HS-5 (cell line): ENCODE measurements at regions not wholly inside any gene's neighbourhood (a gene's known extent, or its start where the extent isn't known, plus 50 kb on each side); places are given as distances from the start of the nearest gene placed in this dataset.
"Not testable (repeated sequence)": the region's sequence is repeated elsewhere in the genome, so short reads cannot be mapped to it uniquely, and the experiment has no call there.

ENCODE experiments used
- DNase-seq: peaks from one replicate; pipeline ENCODE4 v3.0.0-alpha.2; 2012; ENCODE audit warnings: low read depth

- not testable (repeated sequence) for DNase-seq
Measured at GRCh38 chr6:141969768-141970415, 162.8 kb upstream of the GJE1 start.

GRCh38 chr6:141969201-141969600, 163.5 kb upstream of the GJE1 start:
- no peak for DNase-seq

GRCh38 chr6:141968632-141969031, 164.1 kb upstream of the GJE1 start:
- no peak for DNase-seq

- DNase-seq = no peak
Measured at GRCh38 chr6:141965016-141965545, 167.6 kb upstream of the GJE1 start.

GRCh38 chr6:141963543-141964295, 169.0 kb upstream of the GJE1 start:
- DNase-seq = no peak

GRCh38 chr6:141957271-141957670, 175.5 kb upstream of the GJE1 start:
- no peak for DNase-seq

GRCh38 chr6:141956868-141957267, 175.9 kb upstream of the GJE1 start:
- DNase-seq = no peak

- DNase-seq = no peak
Measured at GRCh38 chr6:141956046-141956761, 176.5 kb upstream of the GJE1 start.

GRCh38 chr6:141953072-141953471, 179.7 kb upstream of the GJE1 start:
- DNase-seq = no peak

- no peak for DNase-seq
Measured at GRCh38 chr6:141946502-141946901, 186.2 kb upstream of the GJE1 start.

GRCh38 chr6:141938664-141939063, 194.1 kb upstream of the GJE1 start:
- DNase-seq = no peak

GRCh38 chr6:141932685-141933084, 200.0 kb upstream of the GJE1 start:
- DNase-seq = no peak

GRCh38 chr6:141926200-141926900, 206.4 kb upstream of the GJE1 start:
- not testable (repeated sequence) for DNase-seq

GRCh38 chr6:141925001-141925400, 207.7 kb upstream of the GJE1 start:
- peak; percentile 10 for DNase-seq

- no peak for DNase-seq
Measured at GRCh38 chr6:141922898-141923297, 209.8 kb upstream of the GJE1 start.

- not testable (repeated sequence) for DNase-seq
Measured at GRCh38 chr6:141916682-141917505, 215.8 kb upstream of the GJE1 start.

GRCh38 chr6:141914646-141915045, 218.1 kb upstream of the GJE1 start:
- no peak for DNase-seq

- DNase-seq = no peak
Measured at GRCh38 chr6:141906569-141907080, 226.1 kb upstream of the GJE1 start.

GRCh38 chr6:141890661-141891060, 242.1 kb upstream of the GJE1 start:
- DNase-seq = no peak

- no peak for DNase-seq
Measured at GRCh38 chr6:141884850-141885249, 247.9 kb upstream of the GJE1 start.

GRCh38 chr6:141878686-141879085, 254.0 kb upstream of the GJE1 start:
- no peak for DNase-seq
